SU-DHL-6 (cell line): ENCODE measurements at regions not wholly inside any gene's neighbourhood (a gene's known extent, or its start where the extent isn't known, plus 50 kb on each side); places are given as distances from the start of the nearest gene placed in this dataset.

Experiments used
- EZH2phosphoT487 ChIP-seq: fragments of 200-600 bp; sonication (generic), shearing (Covaris generic); conservative IDR thresholded peaks from 2 replicates; pipeline ENCODE4 v1.6.1; 2018; ENCODE audit warnings: mild to moderate bottlenecking, antibody characterized with exemption, low read length, moderate library complexity, mixed read lengths
- TF ChIP-seq, protein P1 (sequence below): fragments of 200-600 bp; sonication (generic); IDR thresholded peaks from one replicate; pipeline ENCODE4 v1.5.1; 2017; ENCODE audit warnings: antibody characterized with exemption, mild to moderate bottlenecking, low read length, moderate library complexity; ENCODE audit not compliant: insufficient read depth, poor library complexity, severe bottlenecking

DNA sequence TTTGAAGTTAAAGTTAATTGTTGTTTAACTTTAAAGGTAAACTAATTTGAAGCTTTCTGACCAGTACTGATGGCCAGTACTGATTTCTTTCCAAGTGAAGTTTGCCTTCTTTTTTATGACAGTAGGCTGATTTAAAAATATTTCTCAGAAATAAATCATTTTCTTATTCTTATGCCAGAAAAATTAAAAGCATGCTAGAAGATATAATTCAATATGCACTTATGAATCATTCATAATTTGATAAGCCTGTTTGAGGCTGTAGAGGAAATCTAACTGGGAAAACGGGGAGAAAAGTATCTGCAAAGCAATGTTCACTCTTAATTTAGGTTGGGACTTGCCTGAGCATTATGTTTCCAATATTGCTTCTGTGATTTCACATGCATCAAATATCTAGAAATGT is 1112.0 kb upstream of the INTU start:
- TF ChIP-seq, protein P1, sequence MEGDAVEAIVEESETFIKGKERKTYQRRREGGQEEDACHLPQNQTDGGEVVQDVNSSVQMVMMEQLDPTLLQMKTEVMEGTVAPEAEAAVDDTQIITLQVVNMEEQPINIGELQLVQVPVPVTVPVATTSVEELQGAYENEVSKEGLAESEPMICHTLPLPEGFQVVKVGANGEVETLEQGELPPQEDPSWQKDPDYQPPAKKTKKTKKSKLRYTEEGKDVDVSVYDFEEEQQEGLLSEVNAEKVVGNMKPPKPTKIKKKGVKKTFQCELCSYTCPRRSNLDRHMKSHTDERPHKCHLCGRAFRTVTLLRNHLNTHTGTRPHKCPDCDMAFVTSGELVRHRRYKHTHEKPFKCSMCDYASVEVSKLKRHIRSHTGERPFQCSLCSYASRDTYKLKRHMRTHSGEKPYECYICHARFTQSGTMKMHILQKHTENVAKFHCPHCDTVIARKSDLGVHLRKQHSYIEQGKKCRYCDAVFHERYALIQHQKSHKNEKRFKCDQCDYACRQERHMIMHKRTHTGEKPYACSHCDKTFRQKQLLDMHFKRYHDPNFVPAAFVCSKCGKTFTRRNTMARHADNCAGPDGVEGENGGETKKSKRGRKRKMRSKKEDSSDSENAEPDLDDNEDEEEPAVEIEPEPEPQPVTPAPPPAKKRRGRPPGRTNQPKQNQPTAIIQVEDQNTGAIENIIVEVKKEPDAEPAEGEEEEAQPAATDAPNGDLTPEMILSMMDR: no peak
- TF ChIP-seq EZH2phosphoT487: no peak
